ENCODE measurements at regions not wholly inside any gene's neighbourhood (a gene's known extent, or its start where the extent isn't known, plus 50 kb on each side); places are given as distances from the start of the nearest gene placed in this dataset.

- TF ChIP-seq CTCF (IDR thresholded peaks at IDR 0.05), result no peak
- TF ChIP-seq ZNF121 (CRISPR knock-in tag; IDR thresholded peaks at IDR 0.05), result no peak
Observed at GRCh38 chr10:3006607-3007006, 60.7 kb upstream of the PFKP start.
